Head of caudate nucleus (tissue), 42 donors: ENCODE measurements at regions not wholly inside any gene's neighbourhood (a gene's known extent, or its start where the extent isn't known, plus 50 kb on each side); places are given as distances from the start of the nearest gene placed in this dataset.

Experiments used
- DNase-seq, 42 donors: peaks; one replicate each; pipeline versions ENCODE4 v3.0.0 to v3.0.0-alpha.2; 2020 to 2021; ENCODE audit warnings: mixed read lengths in 7 of 42
- intact Hi-C: fragments of 100-400 bp; cut with DNase I; formaldehyde crosslinking; loops from one replicate; pipeline ENCODE4 v1.15.0; 2022

GRCh38 chr22:47370448-47371262 is 608.2 kb downstream of the TBC1D22A start:
- DNase-seq = peak in 12 of 42 donors; percentile 1 to 27 (median 9)
- intact Hi-C loops = no loop called here

DNA sequence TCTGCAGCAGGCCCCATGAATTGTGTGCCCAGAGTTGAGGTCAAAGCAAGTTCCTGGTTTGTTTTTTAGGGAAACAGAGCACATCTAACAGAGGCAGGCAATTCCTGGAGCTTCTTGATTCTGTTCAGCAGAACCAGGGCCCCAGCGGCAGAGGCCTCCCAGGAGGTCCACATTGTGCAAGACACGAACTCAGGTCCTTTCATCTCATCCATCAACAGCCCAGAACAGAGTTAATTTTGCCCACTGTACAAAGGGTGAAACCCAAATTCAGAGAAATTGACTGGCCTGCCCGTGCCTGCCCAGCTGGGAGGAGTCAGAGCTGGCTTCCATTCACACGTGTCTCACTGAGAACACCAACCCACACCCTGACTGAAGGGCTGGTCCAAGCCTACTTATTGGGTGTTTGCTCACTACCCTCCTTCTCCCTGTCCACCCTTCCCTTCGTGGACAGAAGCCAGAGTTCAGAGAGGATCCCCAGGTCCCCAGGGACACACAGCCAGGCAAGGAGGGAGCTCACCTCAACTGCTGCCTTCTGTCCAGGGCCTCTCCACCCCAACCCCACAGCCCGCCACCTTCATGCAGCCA is 607.1 kb downstream of the TBC1D22A start:
- intact Hi-C loops = no loop called here
- peak in 10 of 42 donors; percentile 1 to 27 (median 10) for DNase-seq

DNA sequence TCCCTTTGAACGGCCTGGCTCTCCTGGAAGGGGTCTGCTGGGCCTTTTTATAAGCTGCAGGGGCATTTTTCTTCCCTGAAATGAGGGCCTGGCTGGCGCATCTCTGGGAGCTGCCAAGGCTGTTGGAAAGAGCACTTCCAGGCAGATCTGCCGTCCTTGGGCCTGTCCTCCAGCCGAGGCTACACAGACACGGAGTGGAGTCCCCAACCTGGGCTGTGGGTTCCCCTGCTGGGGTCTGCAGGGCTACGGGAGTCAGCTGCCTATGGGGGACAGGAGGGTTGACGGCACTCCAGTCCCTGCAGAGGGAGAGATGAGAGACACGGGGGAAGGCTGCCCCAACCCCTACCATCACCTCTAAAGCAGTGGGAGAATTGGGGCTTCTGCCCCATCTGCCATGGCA is 606.6 kb downstream of the TBC1D22A start:
- intact Hi-C loops = no loop called here

GRCh38 chr22:47367993-47368945 is 605.8 kb downstream of the TBC1D22A start:
- intact Hi-C loops = no loop called here
- peak in 10 of 42 donors; percentile 2 to 22 (median 11) for DNase-seq

More for the DNA sequence above, 606.6 kb downstream of the TBC1D22A start:
- peak in 10 of 42 donors; percentile 1 to 33 (median 10) for DNase-seq

DNA sequence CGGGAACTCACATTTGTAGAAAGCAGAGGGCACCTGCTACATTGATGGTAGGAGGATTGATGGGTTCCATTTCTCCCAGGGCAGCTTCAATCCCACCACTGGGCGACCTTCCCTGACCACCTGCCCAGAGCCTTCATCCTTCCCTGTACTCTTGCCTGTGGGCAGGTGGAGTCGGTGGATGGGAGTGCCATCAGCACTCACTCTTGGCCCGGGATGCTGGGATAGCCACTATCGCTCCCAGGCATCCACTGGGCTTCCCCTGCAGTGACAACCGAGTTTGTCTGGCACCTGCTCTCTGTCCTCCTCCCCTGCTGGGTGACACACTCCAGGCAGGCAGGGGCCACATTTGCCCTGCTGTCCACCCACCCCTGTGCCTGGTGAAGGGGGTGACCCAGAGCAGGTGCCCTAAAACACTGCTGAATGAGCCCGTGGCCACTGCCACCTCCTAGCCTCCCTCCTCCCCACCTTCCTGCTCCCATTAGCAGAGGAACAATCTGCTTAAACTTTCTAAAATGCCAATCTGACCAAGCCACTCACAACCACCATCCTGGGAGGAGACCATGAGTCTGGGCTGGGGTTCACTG is 604.7 kb downstream of the TBC1D22A start:
- intact Hi-C loops = no loop called here
- peak in 6 of 42 donors; percentile 2 to 33 (median 16) for DNase-seq

- DNase-seq = peak in 5 of 42 donors; percentile 1 to 26 (median 20)
- intact Hi-C loops = no loop called here
These were observed 603.7 kb downstream of the TBC1D22A start for GRCh38 chr22:47366026-47366767.

DNA sequence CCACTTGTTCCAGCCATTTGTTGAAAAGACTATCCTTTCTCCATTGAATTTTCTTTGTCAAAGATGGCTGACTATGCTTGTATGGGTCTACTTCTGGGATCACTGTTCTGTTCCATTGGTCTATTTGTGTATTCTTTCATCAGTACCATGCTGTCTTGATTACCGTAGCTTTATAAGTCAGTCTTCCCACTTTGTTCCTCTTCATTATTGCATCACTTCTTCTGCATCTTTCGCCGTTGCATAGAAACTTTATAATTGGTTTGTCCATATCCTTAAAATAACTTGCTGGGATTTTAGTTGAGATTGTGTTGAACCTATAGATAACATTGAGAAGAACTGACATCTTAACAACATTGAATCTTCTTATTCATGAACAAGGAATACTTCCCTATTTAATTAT is 598.8 kb downstream of the TBC1D22A start:
- intact Hi-C loops = no loop called here
- no peak for DNase-seq

DNA sequence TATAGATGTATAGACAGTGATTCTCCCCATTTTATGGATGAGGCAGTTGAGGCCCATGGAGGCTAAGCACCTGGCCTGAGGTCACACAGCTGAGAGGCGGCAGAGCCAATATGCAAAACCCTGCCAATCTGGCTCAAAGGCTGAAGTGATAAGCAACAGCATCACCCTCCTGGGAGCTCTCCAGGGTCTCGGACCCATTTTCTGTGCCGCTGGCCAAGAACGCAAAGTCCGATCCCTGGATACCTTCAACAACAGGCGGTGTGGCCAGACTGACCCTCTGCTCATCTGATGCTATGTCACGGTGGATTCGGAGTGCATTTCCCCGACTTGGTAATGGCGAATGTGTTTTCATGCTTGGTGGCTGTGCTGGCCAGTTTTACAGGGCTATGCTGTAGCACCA is 595.0 kb downstream of the TBC1D22A start:
- DNase-seq = peak in 1 of 42 donors; percentile 27
- intact Hi-C loops = no loop called here

- peak in 2 of 42 donors; percentile 0 to 13 for DNase-seq
- intact Hi-C loops = no loop called here
These were observed 594.6 kb downstream of the TBC1D22A start for GRCh38 chr22:47357086-47357485.

- intact Hi-C loops = no loop called here
These were observed 594.1 kb downstream of the TBC1D22A start for GRCh38 chr22:47356511-47357011.

GRCh38 chr22:47355776-47356510 is 593.5 kb downstream of the TBC1D22A start:
- intact Hi-C loops = no loop called here
- DNase-seq = peak in 2 of 42 donors; percentile 5 to 10

More at GRCh38 chr22:47356511-47357011, 594.1 kb downstream of the TBC1D22A start:
- DNase-seq = peak in 2 of 42 donors; percentile 3 to 28

- DNase-seq = peak in 1 of 42 donors; percentile 19
- intact Hi-C loops = no loop called here
These were observed 592.9 kb downstream of the TBC1D22A start for GRCh38 chr22:47355388-47355725.

DNA sequence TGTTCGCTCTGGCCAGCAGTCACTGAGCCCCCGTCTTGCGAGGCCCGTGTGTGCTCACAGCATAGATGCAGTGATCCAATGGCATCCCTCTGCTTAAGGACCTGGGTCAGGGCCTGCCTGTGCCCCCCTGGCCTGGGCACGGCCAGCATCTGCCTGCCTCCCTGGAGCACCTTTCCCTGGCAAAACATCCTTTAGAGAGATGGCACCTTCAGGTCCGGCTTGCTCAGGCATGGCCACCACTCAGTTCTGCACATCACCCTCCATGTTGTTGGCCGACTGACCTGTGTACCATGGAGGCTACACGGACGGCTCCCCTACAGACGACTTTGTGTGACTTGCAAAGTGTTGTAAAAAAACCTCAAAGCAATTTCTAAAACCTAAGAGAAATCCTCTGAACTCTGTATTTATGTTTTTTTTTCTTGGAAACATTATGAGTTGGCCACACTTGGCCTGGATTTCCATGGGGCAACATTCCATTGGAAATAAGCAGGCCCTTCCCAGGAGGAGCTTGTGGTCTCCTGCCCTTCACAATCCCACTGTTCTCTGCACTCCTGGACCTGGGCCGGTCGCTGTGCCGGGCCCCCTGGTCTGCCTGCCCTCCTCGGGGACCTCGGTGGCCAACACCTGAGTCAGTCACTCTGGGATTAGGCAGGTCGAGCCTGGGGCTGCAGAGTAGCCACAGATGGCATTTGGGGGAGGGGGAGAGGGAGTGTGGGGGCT is 592.4 kb downstream of the TBC1D22A start:
- DNase-seq = peak in 3 of 42 donors; percentile 4 to 17 (median 10)
- intact Hi-C loops = no loop called here

- intact Hi-C loops = no loop called here
- DNase-seq = peak in 4 of 42 donors; percentile 3 to 32 (median 8)
These were observed 590.7 kb downstream of the TBC1D22A start for GRCh38 chr22:47352920-47353700.

GRCh38 chr22:47351836-47352579 is 589.6 kb downstream of the TBC1D22A start:
- intact Hi-C loops = no loop called here
- DNase-seq = peak in 4 of 42 donors; percentile 1 to 30 (median 17)
